ENCODE measurements at regions not wholly inside any gene's neighbourhood (a gene's known extent, or its start where the extent isn't known, plus 50 kb on each side); places are given as distances from the start of the nearest gene placed in this dataset.

DNA sequence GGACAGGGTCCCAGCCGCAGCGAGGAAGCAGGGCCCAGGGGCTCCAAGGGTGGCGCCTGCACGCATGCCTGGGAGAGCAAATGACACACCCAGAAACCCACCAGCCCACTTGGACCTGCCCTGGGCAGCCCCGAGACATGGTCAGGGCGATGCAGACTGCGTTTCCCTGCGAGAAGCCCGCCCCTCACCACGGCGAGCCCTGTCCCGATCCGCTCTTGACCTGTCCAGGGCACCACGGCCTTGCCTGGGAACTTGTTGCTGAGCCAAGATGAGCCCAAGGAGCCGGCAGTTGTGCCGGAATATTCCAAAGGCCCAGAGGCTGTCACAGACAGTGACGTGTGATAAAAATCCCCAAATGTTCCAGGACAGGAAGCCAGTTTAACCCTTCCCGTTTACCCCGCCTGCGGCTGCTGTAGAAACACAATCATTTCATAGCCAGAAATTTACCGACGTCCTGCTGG lies 78.1 kb downstream of the SIK1 start:
- DNase-seq (ENCODE audit: extremely low read depth in 1 of 2, low read depth in 1 of 2) = no peak

DNA sequence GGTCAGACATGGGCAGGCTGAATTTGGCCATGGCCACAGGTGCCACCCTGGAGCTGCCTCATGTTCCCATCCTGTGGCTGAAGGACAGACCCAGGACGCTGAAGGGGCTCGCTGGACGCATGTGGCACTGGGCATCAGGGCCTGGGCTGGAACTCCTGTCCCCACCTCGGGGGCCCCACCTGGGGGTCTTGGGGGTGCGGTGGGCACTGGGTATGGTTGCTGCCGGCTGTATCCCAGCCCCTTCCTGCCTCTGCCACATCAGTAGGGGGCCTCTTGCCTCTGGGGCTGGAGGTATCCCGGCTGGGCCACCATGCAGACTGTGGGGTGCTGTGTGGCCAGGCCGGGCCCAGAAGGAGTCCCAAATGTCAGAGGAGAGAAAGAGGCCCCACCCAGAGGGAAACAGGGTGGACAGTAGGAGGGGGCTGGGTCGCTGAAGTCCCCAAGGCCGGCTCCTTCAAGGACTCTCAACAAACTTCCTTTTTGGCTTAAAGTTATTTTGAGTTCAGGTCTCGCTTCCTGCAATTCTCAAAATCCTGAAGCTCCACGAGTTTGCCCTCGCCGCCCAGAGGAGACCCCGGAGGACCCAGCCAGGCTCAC lies 78.7 kb downstream of the SIK1 start:
- DNase-seq (ENCODE audit: extremely low read depth in 1 of 2, low read depth in 1 of 2) = no peak

DNA sequence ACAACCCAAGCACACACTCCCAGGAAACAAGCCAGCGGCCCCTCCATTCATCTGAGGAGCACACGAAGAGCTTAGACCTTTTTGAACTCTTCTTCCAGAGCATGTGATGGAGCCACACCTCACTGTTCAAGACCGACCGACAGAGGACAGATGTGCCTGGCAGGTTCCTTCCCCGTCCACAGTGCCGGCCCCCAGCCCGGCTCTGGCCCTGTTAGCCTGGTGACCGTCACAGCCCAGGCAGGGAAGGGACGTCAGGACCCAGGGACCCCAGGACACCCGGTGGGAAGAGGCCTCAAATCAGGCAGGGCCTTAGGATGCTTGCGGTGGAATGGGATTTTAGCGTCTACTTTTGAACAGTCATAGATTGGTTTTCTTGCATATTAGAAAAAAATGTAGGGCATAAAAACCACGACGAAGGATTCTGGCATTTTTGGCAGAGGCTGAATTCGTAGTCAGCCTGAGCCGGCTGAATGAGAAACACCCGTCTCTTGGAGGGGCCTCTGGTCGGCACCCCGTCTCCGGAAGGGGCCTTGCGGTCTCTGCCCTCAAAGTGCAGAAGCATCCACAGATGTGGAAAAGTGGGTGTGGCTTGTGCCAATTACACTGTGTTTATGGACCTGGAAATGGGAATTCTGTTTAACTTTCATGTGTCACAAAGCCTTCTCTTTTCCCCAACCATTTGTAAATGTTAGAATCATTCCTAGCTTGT lies 79.3 kb downstream of the SIK1 start:
- no peak for DNase-seq (ENCODE audit: extremely low read depth in 1 of 2, low read depth in 1 of 2)

DNA sequence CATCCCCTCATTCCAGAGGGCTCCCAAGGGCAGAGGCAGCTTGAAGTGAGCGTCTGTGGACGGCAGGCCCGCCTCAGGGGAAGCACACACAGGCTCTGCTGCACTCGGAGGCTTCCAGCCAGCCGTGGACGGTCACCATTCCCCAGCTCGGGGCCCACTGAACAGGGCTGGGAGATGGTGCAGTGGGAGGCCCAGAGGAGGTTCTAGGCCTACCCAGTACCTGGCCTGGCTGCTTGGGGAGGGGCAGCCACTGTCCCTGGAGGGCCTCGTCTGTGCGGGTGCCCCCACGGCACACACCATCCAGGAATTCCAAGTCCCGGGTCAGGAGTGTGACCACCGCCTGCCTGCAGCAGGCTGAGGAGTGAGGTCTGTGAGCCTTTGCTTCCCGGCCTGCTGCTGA lies 80.4 kb downstream of the SIK1 start:
- DNase-seq (ENCODE audit: extremely low read depth in 1 of 2, low read depth in 1 of 2) = no peak

DNA sequence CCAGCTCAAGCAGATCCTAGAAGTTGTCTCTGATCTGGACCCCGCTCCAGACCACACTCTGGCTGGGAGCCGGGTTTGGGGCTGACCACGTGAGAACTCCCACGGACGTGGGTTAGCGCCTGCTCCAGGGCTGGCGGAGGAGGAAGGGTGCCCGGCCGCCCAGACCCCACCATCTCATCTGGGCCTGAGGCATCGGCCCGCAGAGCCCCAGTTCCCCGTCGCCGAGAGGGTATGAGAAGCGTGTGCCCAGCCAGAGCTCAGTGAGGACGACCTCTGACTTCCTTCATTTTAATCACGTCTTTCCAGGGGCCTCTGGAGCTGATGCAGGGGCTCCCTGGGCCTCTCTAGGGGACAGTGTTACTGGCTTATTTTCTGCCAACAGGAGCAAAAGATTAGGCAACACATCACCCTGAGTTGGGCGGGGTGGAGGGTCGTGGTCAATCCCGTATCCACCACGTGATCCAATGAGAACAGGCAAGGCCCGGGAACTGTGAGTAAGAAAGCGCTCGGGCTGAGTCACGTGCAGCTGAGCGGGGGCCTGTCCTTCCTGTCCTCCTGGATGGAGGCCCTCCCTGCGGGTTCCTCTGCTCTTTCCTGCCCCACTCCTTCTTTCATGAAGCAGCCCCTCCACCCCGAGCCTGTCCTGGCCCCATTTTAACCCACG lies 81.1 kb downstream of the SIK1 start:
- DNase-seq (ENCODE audit: extremely low read depth in 1 of 2, low read depth in 1 of 2) = peak; percentile 10 to 42

DNA sequence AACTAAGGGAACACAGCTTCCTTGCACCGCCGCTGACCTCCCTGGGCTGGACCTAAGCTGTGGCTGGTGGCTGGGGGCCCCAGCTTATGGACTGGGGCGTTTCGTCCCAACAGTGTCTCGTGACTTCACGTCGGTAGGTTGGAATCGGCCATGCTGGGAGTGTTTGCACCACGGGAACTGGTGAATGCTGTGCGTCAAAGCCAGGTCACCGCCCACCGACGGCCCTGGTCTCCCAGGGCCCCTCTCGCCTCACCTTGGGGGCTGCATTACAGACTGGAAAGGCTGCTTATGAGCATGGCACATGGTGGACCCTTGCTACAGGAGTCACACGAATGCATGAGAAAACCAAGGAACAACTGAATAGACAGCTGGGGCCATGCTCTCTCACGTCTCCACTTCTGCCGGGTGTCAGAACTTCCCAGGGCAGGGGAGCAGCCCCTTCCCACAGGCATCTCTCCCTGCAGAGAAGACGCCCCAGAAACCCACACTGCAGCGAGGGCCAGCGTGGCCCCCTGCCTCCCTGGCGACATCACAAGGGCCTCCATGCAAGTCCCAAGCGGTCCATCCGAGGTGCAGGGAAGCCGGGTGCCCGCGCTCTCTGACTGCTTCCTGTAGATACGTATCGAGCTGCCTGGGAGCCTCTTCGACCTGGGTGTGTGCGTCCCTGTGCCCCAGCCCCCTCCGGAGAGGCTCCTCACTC lies 81.7 kb downstream of the SIK1 start:
- DNase-seq (ENCODE audit: extremely low read depth in 1 of 2, low read depth in 1 of 2) = no peak

DNA sequence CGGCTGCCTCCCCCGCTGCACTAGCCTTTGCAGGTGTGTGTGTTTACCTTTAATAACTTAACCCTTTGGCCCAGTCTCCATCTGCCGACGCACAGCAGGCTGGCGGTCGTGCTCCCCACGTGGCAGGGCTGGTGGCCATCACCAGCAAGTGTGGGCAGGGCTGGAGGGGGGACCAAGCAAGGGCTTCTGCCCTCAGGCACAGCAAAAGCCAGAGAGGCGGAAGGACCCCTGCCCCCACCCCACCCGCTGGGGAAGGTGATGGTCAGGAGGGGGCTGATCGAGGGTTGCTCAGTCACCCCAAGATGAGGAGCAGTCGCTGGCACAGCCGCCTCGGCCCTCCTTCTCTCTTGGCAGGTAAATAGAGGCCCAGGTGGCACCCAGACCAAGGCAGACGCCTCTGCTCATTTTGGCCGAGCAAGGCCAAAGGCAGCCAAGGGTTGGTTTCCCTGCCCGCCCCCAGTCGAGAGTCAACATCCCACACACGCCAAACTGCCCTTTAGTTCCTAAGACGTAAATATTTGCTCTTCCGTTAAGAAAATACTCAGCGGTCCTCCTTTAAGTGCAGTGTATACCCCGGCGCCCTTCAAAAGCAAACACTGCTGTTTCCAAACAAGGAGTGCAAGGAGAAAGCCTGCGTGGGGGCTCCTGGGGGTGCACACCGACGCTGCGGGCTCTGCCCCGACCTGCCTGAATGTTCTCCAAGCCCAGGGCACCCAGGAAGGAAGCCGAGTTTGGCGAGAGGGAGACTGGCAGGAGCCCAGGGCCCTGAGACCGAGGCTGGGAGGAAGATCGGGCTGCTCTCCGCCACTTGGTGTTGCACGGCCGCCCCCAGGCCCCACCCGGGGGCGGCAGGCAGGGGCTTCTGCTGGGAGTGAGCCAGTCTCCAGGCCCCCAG lies 82.7 kb downstream of the SIK1 start:
- DNase-seq (ENCODE audit: extremely low read depth in 1 of 2, low read depth in 1 of 2) = no peak

DNA sequence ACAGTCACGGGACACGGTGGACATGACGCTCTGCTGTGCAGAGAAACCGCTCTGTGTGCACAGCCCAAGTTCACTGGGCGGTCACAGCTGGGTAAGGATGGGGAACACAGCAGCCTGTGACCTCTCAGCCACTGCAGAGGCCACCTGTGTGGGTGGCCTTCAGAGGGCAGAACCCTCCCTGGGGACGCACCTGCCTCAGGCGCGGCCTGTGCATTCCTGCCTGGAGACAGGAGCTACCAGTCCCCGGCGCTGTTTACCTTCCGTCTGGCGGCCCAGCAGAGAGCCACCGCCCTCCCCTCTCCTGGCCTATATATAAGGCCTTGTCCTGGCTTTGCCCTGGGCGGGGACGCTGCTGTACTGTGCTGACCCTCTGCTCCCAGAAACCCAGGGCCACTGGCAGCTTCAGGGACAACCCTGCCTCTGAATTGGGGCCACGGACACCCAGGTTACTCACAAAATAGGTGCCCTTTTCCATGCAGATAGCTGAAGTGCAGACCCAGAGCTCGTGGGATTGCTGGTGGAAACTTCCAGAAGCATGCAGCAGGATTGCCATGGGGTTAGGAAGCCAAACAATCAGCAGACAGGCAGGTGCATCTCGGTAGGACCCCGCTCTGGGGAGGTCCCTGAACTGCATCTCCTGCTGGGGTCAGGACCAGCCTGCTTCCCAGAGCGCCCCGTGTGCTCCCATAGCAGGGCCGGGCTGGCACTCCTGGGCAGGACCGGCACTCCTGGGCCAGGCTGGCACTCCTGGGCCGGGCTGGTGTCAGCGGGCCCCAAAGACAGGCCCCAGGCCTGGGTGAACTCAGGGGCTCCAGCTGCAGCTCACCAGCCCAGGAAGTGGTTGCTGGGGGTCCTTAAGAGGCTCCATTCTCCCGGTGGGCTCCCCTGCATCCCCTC lies 83.6 kb downstream of the SIK1 start:
- DNase-seq (ENCODE audit: extremely low read depth in 1 of 2, low read depth in 1 of 2) = no peak

DNA sequence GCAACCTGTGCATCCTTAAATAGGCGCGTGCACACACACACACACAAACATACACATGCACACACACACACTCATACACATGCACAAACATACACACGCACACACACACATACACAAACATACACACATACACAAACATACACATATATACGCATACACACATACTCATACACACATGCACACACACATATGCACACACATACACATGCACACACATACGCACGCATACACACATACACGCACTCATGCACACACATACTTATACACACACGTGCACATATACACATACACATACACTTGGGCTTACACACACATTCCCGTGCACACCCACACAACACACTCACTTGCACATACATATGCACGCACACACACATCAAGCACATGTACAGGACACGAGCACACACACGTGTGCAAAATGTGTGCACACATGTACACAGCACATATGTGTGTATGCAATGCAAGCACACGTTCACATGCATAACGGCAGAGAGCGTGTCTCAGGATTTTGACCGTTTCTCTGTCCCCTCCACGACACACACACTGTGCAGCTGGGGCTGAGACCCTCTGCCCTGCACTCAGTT lies 84.5 kb downstream of the SIK1 start:
- no peak for DNase-seq (ENCODE audit: extremely low read depth in 1 of 2, low read depth in 1 of 2)

DNA sequence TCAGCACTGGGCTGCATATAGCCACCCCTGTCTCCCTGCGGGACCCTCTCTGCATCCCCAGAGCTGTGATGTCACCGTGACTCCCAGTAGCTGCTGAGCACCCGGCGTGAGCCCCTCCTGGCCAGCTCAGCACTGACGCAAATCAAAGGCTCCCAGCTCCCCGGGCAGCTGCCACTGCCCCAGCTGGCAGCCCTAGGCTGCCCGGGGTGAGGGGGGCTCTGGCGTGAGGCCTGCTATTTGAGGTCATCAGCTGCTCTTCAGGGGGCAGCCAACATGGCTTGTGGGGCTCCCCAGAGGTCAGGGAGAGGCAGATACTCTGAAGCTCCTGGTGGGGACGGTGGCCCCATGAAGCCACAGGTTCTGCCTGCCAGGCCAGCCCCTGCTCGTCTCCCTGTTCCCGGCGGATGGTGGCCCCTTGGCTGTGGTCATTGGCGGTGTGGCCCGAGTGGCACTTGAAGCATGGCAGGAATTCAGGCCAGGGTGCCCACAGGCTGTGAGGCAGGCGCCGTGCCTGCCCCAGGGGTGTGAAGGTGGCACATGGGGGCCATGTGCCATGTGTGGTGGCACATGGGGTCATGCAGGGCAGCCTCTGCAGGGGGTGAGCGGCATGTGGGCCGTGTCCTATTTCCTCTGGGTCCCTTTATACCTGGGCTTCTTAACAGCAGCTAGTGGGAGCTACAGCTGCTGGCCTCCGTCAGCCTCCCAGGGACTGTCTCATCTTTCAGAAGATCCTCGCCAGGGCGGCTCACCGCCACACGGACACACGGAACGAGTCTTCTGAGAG lies 85.4 kb downstream of the SIK1 start:
- no peak for DNase-seq (ENCODE audit: extremely low read depth in 1 of 2, low read depth in 1 of 2)

DNA sequence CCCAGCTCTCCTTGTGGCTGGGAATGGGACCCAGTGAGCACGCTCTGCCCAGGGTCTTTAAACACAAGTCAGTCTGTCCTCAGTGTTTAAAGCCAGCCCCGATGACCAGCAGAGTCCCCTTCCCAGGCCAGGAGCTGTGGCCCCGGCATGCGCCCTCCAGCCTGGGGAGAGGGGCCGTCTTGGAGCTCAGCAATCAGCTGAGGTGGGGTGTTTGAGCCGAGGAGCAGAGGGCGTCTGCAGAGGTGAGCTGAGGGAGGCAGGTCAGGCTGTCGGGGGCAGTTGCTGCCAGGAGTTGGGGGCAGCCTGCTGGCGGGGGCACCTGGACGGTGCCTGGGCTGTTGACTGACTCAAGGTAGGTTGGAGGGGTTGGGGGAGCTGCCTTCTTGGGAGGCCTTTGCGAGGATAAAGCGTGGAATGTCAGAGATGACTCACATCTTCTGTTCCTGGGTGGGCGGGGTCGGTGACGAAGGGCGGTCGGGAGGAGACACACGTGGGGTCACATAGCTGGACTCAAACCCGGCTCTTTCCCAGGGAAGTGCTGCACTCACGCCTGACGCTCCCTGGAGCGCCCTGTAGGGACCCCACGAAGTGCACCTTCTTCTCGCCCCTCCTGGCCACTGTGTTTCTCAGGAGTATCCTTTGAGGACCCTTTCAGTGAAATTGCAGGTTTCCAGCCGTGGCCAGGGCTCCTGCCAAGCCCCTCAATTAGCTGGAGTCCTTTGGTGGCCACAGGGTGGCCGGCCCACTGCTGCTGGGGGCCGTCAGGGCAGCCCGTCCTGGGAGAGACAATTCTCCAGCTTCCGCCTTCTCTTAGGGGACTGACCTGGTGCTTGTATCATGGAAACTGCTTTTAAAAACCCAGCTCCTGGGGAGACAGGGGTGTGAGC lies 86.2 kb downstream of the SIK1 start:
- DNase-seq (ENCODE audit: extremely low read depth in 1 of 2, low read depth in 1 of 2) = no peak

DNA sequence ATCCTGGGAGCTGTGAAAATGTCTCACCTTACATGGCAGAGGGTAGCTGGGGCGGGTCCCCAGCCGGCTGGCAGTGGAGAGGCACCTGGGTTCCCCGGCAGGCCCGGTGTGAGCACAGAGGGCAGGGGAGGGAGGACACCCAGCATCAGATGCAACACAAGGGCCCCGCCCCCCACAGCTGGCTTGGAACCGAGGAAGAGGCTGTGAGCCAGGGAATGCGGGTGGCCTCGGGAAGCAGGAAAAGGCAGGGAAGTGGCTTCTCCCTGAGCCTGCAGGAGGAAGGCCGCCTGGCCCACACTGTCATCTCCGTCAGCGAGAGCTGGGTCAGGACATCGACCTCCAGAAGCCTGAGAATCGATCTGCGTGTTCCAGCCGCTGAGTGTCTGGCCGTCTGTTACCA lies 87.3 kb downstream of the SIK1 start:
- DNase-seq (ENCODE audit: extremely low read depth in 1 of 2, low read depth in 1 of 2) = no peak

DNA sequence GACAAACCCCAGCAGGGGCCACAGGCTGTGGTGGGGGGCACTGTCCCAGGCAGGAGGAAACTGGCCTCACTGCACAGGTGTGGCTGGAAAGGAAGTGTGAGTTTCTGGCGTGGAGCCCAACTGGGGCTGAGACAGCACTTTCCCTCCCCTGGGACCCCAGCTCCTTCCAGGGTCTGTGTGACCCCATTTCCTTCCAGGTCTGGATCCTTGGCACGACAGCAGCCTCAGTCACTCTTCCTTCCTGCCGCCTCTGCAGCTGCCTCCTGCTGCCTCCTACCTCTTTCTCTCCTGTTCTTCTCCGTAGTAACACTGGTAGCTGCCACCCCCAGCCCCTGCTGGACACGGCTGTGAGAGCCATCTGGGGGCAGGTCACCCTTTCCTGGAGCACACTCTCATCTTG lies 88.0 kb downstream of the SIK1 start:
- no peak for DNase-seq (ENCODE audit: extremely low read depth in 1 of 2, low read depth in 1 of 2)

DNA sequence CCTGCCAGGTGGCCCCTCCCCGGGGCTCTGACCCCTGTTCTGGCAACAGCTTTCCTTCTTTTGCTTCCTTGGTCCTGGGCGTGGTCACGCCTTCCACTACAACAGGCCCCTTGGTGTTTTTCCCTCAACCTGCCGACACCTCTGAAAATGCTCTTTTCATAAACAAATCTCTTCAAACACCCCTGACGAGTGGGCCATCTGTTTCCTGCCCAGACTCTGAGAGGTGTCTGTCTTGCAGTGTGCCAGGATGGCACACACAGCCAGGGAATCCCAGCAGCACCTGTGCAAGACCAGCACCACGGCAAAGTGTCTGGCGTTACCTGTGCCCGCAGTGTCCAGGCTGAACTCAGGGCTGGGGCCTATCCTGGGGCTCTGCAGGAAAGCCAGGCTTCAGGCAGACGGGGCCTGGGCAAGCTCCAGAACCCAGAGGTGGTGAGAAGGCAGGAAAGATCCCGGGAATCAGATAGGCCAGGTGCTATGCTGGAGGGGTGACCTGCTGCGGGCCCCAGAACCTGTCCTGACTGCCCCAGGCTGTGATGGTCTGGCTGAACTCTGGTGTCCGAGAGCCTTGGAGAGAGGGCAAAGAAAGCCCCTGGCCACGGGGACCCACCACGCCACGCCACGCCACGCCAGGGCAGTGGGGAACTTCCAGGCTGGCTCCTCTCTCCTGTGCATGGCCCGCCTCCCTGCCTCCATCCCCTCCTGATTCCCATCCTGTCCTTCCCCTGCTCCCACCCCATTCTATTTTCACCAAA lies 88.9 kb downstream of the SIK1 start:
- DNase-seq (ENCODE audit: extremely low read depth in 1 of 2, low read depth in 1 of 2) = no peak

DNA sequence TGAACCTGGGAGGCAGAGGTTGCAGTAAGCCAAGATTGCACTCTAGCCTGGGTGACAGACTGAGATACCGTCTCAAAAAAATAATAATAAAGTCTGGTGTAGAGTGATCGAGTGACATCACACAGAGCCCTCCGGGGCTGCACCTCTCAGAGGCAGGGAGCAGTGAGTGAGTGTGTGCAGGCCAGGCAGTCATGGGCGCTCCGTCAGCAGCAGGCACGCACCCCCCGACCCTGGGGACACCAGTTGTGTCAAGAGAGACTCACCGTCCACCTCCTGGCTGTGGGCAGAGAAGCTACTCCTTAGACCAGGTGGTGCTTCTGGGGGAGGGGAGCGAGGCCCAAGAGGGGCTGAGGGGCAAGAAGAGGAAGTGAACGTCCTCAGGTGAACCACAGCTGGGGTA lies 91.8 kb downstream of the SIK1 start:
- no peak for DNase-seq (ENCODE audit: extremely low read depth in 1 of 2, low read depth in 1 of 2)

DNA sequence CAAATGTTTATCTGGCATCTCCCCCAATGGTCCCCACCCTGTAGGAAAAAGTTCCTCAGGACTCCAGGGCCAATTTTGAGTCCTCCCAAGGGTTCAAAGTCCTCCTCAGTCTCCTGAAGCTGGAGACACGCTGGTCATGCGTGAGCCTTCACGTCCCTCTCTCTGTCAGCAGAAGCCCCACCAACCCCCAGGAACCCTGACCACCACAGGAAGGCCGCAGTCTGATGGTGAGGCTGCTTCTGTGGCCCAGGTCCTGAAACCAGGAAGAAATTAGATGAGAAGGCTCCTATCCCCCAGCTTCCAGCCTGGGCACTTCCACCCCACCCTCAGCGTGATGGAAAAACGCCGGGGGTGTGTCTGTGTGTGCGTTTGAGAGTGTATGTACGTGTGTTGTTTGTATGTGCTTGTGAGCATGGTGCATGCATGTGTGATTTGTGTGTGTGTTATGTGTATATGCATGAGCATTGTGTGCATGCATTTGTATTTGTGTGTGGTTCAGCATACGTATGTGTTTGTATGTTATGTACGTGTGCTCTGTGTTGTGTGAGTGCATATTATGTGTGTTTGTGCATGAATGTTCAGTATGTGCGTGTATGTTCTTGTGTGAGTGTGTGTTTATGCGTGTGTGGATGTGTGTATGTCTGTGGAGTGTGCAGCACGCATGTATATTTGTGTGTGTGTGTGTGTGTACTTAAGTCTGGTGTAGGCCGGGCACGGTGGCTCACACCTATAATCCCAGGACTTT lies 92.5 kb downstream of the SIK1 start:
- DNase-seq (ENCODE audit: extremely low read depth in 1 of 2, low read depth in 1 of 2) = no peak

All from stimulated activated CD8-positive, alpha-beta memory T cell treated with anti-CD3 and anti-CD28 coated beads, Interleukin-7, amount 100 ng/mL, for 48 hours (primary cell).